Activated T-helper 17 cell treated with anti-CD3 and anti-CD28 coated beads, Interleukin-2, amount 50 U/mL, for 72 hours (primary cell): ENCODE measurements at regions not wholly inside any gene's neighbourhood (a gene's known extent, or its start where the extent isn't known, plus 50 kb on each side); places are given as distances from the start of the nearest gene placed in this dataset.
"Not testable (repeated sequence)": the region's sequence is repeated elsewhere in the genome, so short reads cannot be mapped to it uniquely, and the experiment has no call there.

Experiments
- ATAC-seq: fragments of 150-1000 bp; cut with Tn5 transposase; replicated peaks from 2 replicates; pipeline ENCODE4 v1.10.0; 2021; ENCODE audit warnings: mild to moderate bottlenecking, moderate library complexity
- H3K27ac Mint-ChIP-seq: one replicate; pipeline ENCODE4 v1.8.0; 2022; ENCODE audit warnings: mixed read lengths
- H3K27me3 Mint-ChIP-seq: one replicate; pipeline ENCODE4 v1.8.0; 2022; ENCODE audit warnings: mixed read lengths
- H3K36me3 Mint-ChIP-seq: one replicate; pipeline ENCODE4 v1.8.0; 2022; ENCODE audit warnings: low read depth, mild to moderate bottlenecking, mixed read lengths
- H3K4me1 Mint-ChIP-seq: one replicate; pipeline ENCODE4 v1.8.0; 2022; ENCODE audit warnings: mixed read lengths
- H3K4me3 Mint-ChIP-seq: one replicate; pipeline ENCODE4 v1.8.0; 2022; ENCODE audit warnings: mild to moderate bottlenecking, mixed read lengths
- H3K9me3 Mint-ChIP-seq: one replicate; pipeline ENCODE4 v1.8.0; 2022; ENCODE audit warnings: mixed read lengths

DNA sequence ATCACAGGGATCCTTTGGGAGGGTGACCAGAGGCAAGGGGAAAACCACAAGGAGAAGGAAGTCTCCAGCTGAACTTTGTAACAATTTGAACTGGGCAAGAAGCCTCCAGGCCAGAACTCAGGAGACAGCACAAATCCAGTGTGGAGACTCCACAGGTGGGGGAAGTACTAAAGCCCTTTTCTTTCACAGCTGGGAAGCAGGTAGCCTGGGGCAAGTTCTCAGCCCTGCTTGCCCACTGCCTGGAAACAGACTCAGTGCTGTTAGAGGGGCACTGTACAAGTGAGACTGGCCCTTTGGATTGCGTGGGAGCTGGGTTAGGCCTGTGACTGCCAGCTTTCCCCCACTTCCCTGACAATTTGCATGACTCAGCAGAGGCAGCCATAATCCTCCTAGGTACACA is 120.2 kb upstream of the GRIN2B start:
- H3K36me3 Mint-ChIP-seq: not testable (repeated sequence)

DNA sequence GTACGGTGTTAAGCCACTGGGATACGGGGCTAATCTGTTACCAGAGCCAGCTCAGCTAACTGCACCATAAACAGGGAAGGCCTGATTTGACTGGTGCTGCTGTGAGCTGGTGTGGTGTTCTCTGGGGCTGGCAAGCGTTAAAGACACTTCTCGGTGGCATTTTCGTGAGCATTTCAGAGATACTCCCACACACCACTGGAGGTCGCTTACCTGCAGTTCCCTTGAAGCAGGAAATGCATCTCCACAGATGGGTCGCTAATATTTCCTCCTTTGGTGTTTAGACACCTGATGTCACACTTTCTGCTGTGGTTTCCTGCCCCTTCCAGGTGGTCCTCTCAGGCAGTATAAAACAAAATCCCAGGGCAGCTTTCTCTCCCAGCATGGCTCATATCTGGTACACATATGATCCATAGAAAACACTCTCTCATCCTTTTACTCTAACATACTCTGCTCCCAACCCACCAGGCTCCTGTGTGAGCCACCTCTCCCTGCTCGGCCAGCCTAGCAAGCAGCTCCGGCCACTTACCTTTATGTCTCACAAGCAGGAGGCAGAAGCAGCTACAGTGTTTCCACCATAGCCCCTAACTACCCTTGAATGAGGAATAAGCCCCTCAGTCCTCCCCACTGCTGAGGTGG is 129.9 kb upstream of the GRIN2B start:
- no peaks in the 10 kb centered on the region for H3K4me1 Mint-ChIP-seq
- H3K4me3 Mint-ChIP-seq: no peak overlapping the region
- no peaks in the 10 kb centered on the region for H3K36me3 Mint-ChIP-seq
- H3K9me3 Mint-ChIP-seq: no peaks in the 10 kb centered on the region
- no peak for ATAC-seq
- peaks cover 14% of the 10 kb centered on the region for H3K27me3 Mint-ChIP-seq
- H3K27ac Mint-ChIP-seq: no peak overlapping the region

More for the DNA sequence above, 120.2 kb upstream of the GRIN2B start:
- not testable (repeated sequence) for H3K27ac Mint-ChIP-seq, H3K4me3 Mint-ChIP-seq, H3K4me1 Mint-ChIP-seq, ATAC-seq
- H3K9me3 Mint-ChIP-seq: peaks cover 11% of the 10 kb centered on the region
- H3K27me3 Mint-ChIP-seq: peaks cover 24% of the 10 kb centered on the region

DNA sequence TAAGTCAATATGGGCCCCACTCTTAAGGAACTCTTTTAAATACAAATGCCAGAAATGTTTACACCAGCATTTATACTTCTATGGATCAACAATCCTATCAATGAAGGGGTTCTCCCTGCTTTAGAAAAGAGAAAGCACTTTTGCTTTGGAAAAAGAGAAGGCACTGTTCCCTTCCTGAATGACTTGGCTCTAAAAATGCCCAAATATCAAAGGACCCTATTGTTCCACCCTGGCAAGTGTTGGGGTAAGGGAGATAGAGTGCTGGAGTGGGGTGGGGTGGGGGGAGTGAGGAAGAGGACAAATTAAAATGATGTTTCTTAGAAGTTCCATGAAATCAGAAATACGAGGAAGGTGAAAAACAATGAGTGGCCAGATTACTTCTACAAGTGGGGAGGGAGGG is 131.6 kb upstream of the GRIN2B start:
- H3K4me3 Mint-ChIP-seq: no peak overlapping the region
- no peak overlapping the region for H3K27ac Mint-ChIP-seq
- H3K4me1 Mint-ChIP-seq: no peaks in the 10 kb centered on the region
- no peaks in the 10 kb centered on the region for H3K36me3 Mint-ChIP-seq
- H3K27me3 Mint-ChIP-seq: peaks cover 14% of the 10 kb centered on the region
- no peaks in the 10 kb centered on the region for H3K9me3 Mint-ChIP-seq
- ATAC-seq: no peak

DNA sequence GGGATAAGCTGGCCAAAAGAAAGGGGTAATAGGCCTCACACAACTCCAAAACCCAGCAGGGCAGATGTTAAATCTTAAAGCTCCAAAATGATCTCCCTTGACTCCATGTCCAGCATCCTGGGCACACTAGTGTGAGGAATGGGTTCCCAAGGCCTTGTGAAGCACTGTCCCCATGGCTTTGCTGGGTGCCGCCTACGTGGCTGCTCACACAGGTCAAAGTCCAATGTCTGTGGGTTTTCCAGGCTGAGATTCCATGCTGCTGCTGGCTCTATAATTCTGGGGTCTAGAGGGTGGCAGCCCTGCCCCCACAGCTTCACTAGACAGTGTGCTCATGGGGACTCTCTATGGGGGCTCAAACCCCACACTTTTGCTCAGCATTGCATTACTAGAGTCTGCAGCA is 145.3 kb upstream of the GRIN2B start:
- Mint-ChIP-seq H3K27me3 (peaks cover 9% of the 10 kb centered on the region), H3K27ac (no peak overlapping the region), H3K36me3 (no peaks in the 10 kb centered on the region), H3K4me3 (no peak overlapping the region), H3K9me3 (no peaks in the 10 kb centered on the region), H3K4me1 (no peaks in the 10 kb centered on the region)
- ATAC-seq: no peak

DNA sequence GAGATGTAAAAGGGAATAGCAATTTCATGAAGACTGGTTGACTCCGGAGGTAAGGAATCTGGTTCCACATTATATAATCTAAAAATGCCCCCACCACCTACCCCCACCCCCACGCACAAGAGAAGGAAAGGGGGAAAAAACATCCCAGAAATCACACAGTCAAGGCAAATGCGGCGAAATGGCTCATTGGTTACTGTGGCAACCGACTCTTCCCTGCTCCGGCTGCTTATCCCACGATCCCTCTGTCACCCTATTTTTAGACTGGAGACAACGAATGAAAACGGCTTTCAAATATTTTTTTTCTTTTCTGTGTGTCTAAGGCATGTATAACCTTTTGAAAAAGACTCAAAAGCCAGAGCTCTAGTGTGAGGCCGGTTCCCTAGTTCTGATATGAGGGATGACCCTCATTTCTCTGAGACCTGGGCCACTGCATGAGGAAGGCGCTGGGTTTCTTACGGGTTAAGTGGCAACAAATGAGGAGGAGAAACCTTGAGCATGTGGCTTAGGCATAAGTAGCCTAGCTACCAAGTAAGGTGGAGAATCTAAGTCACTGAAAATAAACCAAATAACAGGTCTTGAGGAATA is 148.3 kb upstream of the GRIN2B start:
- no peaks in the 10 kb centered on the region for H3K9me3 Mint-ChIP-seq
- H3K36me3 Mint-ChIP-seq: no peaks in the 10 kb centered on the region
- peaks cover 7% of the 10 kb centered on the region for H3K27me3 Mint-ChIP-seq
- H3K27ac Mint-ChIP-seq: no peak overlapping the region
- H3K4me1 Mint-ChIP-seq: no peaks in the 10 kb centered on the region
- no peak for ATAC-seq
- no peak overlapping the region for H3K4me3 Mint-ChIP-seq

DNA sequence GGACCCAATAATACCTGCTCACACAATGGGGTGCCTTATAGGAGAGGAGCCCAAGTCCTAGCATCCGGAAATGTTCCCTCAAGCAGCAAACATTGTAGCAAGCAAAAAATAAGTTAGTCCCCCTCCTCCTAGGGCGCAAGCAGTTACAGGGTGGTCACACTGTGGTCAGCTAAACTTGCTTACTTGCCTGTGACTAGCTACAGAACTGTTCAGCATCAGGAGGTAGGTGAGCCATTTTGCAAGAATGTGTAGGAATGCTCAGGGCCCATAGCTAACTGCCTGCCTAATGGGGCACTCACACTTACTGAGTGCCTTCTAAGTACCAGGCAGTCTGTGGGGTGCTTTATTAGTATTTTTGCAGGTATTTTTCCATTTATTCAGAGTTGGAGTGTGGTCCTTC is 154.6 kb upstream of the GRIN2B start:
- Mint-ChIP-seq H3K4me3 (no peak overlapping the region), H3K27ac (no peak overlapping the region), H3K27me3 (peaks cover 14% of the 10 kb centered on the region), H3K4me1 (no peaks in the 10 kb centered on the region), H3K9me3 (no peaks in the 10 kb centered on the region), H3K36me3 (no peaks in the 10 kb centered on the region)
- no peak for ATAC-seq

DNA sequence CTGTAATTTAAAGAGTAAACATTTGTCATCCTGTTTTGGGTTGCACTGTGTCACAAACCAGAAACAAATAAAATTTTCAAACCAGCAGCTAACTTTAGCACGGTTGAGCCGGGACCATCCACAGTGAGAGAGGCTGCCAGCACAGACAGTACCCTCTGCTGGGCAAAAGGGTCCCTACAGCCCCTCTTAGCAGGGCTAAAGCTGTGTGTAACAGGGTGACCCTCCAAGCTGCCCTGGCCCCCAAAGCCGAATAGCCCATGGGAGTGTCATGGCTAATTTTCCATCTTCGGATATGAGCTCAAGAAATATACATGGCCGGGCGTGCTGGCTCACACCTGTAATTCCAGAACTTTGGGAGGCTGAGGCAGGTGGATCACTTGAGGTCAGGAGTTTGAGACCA is 157.1 kb upstream of the GRIN2B start:
- Mint-ChIP-seq H3K27me3 (peaks cover 14% of the 10 kb centered on the region), H3K4me3 (no peak overlapping the region), H3K27ac (no peak overlapping the region), H3K9me3 (no peaks in the 10 kb centered on the region), H3K4me1 (no peaks in the 10 kb centered on the region), H3K36me3 (no peaks in the 10 kb centered on the region)
- ATAC-seq: no peak

DNA sequence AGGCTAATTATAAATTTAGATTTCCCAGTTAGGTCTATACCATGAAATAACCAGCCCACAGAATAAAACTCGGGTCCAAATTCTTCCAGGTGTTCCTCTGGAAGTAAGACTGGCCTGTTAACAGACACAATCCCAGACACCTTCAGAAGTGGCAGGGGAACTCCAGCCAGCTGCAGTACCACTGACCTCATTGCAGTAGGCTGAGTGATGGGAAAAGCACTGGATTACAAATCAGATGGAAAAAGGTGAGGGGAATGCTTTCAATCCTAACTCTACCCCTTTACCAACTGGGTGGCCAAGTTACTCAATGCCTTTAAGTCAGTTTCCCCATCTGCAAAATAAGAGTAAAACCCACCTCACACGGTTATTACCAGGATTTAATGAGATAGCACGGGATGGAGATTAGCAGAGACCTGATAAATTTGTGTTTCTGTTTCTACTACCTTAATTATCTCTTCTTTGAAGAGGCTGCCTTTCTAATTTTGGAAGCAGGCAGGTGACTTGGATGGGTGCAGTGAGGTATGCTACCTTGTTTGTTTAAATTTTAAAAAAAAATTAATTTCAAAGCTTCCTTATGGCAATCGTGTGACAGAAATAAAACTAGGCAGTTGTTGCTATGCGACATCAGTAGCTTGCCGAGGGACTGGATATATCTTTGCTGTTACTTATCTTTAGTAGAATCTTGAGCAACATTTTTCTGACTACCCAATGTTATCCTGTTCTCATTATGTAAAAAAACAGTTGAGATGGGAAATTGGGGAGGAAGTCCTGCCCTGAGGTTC is 167.3 kb upstream of the GRIN2B start:
- H3K9me3 Mint-ChIP-seq: no peaks in the 10 kb centered on the region
- no peak for ATAC-seq
- no peaks in the 10 kb centered on the region for H3K36me3 Mint-ChIP-seq
- no peak overlapping the region for H3K4me3 Mint-ChIP-seq
- no peak overlapping the region for H3K27ac Mint-ChIP-seq
- peaks cover 20% of the 10 kb centered on the region for H3K27me3 Mint-ChIP-seq
- H3K4me1 Mint-ChIP-seq: no peaks in the 10 kb centered on the region

DNA sequence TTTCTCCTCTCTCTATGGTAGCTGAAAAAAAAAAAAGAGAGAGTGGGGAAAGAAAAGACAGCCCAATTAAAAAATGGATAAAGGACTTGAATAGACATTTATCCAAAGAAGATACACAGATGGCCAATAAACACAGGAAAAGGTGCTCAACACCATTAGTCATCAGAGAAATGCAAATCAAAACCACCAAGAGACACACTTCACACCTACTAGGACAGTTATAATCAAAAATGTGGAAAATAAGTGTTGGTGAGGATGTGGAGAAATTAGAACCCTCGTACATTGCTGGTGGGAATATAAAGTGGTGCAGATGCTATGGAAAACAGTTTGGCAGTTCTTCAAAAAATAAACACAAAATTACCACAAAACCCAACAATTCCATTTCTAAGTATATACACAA is 172.4 kb upstream of the GRIN2B start:
- Mint-ChIP-seq H3K36me3 (no peaks in the 10 kb centered on the region), H3K27ac (no peak overlapping the region), H3K4me1 (no peaks in the 10 kb centered on the region), H3K9me3 (no peaks in the 10 kb centered on the region), H3K4me3 (no peak overlapping the region), H3K27me3 (peaks cover 11% of the 10 kb centered on the region)
- no peak for ATAC-seq

DNA sequence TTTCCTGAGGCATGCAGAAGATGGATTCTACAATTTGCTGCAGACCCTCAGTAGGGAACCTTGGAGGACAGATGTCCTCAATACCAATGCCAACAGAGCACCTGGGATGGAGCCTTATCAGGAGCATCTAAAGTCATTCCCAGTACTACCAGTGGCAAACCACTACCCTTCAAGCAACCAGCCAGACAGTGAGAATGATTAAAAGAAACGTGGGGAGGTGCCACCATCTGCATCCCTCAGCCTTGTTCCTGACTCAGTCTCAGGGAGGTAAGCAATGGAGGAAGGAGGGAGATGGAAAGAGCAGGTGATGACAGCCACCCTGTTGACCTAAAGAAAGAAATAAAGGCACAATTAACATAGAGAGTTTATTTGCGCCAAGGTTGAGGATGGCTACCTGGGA is 175.2 kb upstream of the GRIN2B start:
- H3K27ac Mint-ChIP-seq: no peak overlapping the region
- ATAC-seq: no peak
- H3K27me3 Mint-ChIP-seq: no peaks in the 10 kb centered on the region
- no peaks in the 10 kb centered on the region for H3K4me1 Mint-ChIP-seq
- no peaks in the 10 kb centered on the region for H3K9me3 Mint-ChIP-seq
- no peaks in the 10 kb centered on the region for H3K36me3 Mint-ChIP-seq
- no peak overlapping the region for H3K4me3 Mint-ChIP-seq

DNA sequence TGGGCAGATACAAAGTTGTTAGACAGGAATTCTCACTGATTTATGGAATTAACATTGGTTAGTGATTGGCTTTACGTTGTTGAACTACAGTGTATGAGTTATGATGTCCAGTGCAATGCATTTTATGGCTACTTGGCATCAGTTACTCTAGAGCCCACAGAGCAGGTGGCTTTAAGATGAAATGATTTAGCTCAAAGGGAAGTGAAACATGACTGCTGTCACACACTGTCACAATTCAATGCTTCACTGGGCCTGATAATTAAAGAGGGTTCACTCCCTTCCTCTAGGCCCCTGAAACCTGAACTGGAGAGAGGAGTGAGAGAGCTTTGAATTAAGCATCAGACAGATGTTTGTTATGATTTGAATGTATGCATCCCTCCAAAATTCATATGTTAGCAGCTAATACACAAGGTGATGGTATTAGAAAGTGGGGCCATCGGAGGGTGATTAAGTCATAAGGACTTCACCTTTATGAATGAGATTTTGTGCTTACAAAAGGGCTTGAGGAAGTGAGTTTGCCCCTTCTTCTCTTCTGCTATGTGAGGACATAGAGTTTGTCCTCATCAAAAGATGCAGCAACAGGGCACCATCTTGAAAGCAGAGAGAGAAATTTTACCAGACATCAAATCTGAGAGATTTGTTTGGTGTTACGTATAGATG is 175.8 kb upstream of the GRIN2B start:
- Mint-ChIP-seq H3K9me3 (no peaks in the 10 kb centered on the region), H3K36me3 (no peaks in the 10 kb centered on the region)

DNA sequence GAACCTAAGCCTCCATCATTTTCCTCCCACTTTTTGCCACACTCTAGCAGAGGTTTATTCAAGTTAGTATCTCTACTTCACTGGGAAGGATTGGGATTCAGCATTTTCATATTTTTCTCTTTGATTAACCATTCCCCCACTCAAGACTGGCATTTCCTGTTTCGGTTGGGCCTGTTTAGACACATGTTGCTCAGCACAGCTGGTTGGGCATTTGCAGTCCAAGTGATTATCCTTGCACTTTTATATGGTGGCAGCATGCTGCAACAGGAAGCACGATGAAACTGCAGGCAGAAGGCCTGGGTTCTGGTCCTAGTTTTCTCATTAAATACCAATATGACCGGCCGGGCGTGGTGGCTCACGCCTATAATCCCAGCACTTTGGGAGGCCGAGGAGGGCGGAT is 182.9 kb upstream of the GRIN2B start:
- Mint-ChIP-seq H3K27me3 (peaks cover 7% of the 10 kb centered on the region), H3K4me1 (no peaks in the 10 kb centered on the region), H3K36me3 (no peaks in the 10 kb centered on the region), H3K9me3 (no peaks in the 10 kb centered on the region), H3K4me3 (no peak overlapping the region), H3K27ac (no peak overlapping the region)
- no peak for ATAC-seq

More for the DNA sequence above, 175.8 kb upstream of the GRIN2B start:
- ATAC-seq: no peak
- Mint-ChIP-seq H3K27ac (no peak overlapping the region), H3K4me3 (no peak overlapping the region), H3K4me1 (no peaks in the 10 kb centered on the region), H3K27me3 (no peaks in the 10 kb centered on the region)

DNA sequence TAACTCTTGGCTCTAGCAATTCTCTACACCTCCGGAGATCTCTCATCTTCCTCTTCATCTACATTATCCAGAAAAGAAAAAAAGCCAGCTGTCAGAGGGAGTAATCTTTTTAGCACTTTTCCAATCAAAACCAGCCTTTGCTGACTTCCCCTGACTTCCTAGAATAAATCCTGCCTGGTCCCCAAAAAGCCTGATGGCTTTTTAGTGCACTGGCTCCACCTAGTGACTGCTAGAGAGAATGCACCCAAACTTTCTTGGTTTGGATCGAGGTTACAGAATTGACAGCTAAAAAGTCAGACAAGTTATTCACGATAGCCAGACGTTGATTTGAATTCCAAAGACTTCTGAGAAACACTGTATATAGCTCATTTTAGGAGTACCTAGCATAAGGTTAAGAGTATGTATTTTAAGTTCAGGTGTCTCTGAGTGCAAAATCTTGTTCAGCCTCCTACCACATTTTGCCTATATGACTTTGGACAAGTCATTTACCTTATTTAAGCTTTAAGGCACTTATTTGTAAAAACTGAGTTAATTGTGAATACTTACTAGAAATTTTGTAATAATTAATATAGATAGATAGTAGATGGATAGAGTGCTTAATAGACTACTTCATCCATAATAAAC is 185.7 kb upstream of the GRIN2B start:
- ATAC-seq: no peak
- Mint-ChIP-seq H3K36me3 (no peaks in the 10 kb centered on the region), H3K27ac (no peak overlapping the region), H3K4me1 (no peaks in the 10 kb centered on the region), H3K27me3 (peaks cover 15% of the 10 kb centered on the region), H3K9me3 (no peaks in the 10 kb centered on the region), H3K4me3 (no peak overlapping the region)

DNA sequence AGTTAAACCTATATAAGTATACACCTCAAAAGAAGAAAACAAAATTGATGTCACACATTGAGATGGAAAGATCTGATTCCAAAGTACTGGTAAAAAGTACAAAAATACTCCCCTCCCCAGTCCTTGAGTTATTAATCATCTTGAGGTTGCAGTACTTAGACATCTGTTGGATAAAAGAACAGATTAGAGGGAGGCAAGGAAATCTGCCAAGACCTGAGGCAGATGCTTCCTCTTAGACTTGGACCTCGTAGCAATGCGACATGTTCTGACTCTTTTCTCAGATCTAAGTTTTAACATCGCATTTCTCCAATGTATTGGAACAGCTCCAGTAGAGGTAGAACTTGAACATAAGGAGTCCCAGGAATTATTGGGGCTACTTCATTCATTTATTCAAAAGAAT is 187.9 kb upstream of the GRIN2B start:
- Mint-ChIP-seq H3K9me3 (no peaks in the 10 kb centered on the region), H3K27me3 (peaks cover 20% of the 10 kb centered on the region), H3K36me3 (no peaks in the 10 kb centered on the region), H3K4me3 (no peak overlapping the region), H3K4me1 (no peaks in the 10 kb centered on the region), H3K27ac (no peak overlapping the region)
- no peak for ATAC-seq
